Loucy (cell line): ENCODE measurements at regions not wholly inside any gene's neighbourhood (a gene's known extent, or its start where the extent isn't known, plus 50 kb on each side); places are given as distances from the start of the nearest gene placed in this dataset.

ENCODE experiments used
- H2AFZ ChIP-seq: fragments of 200-600 bp; sonication (generic); 2 replicates; pipeline ENCODE4 v1.6.0; 2016; ENCODE audit warnings: antibody characterized with exemption, mild to moderate bottlenecking, low read length, moderate library complexity
- H3F3A ChIP-seq: fragments of 200-600 bp; 2 replicates; pipeline ENCODE4 v1.6.0; 2016; ENCODE audit warnings: antibody characterized with exemption, low read depth, mild to moderate bottlenecking
- H3K27me3 ChIP-seq: fragments of 200-600 bp; sonication (generic); 2 replicates; pipeline ENCODE4 v1.6.1; 2014; ENCODE audit warnings: low read length, mild to moderate bottlenecking; ENCODE audit not compliant: insufficient read depth, poor library complexity, severe bottlenecking
- H3K36me3 ChIP-seq: fragments of 200-600 bp; sonication (generic); 2 replicates; pipeline ENCODE4 v1.6.1; 2016; ENCODE audit warnings: low read length; ENCODE audit not compliant: insufficient read depth
- H3K4me1 ChIP-seq: fragments of 200-600 bp; sonication (generic); 2 replicates; pipeline ENCODE4 v1.5.1; 2014; ENCODE audit warnings: low read length, mild to moderate bottlenecking; ENCODE audit not compliant: insufficient read depth, poor library complexity, severe bottlenecking
- H3K4me2 ChIP-seq: fragments of 200-600 bp; sonication (generic); 2 replicates; pipeline ENCODE4 v1.6.0; 2014; ENCODE audit warnings: antibody characterized with exemption, low read length, low read depth, mild to moderate bottlenecking; ENCODE audit not compliant: poor library complexity, severe bottlenecking
- H3K4me3 ChIP-seq: fragments of 200-600 bp; sonication (generic); 2 replicates; pipeline ENCODE4 v1.5.1; 2014; ENCODE audit warnings: low read length, mild to moderate bottlenecking, mixed read lengths; ENCODE audit not compliant: poor library complexity, severe bottlenecking
- H3K79me2 ChIP-seq: fragments of 200-600 bp; sonication (generic); 2 replicates; pipeline ENCODE4 v1.6.1; 2014; ENCODE audit warnings: low read length; ENCODE audit not compliant: insufficient read depth
- H3K9ac ChIP-seq: fragments of 200-600 bp; sonication (generic); 2 replicates; pipeline ENCODE4 v1.6.0; 2014; ENCODE audit warnings: mild to moderate bottlenecking, low read depth, low read length, moderate library complexity; ENCODE audit not compliant: poor library complexity, severe bottlenecking
- H3K9me2 ChIP-seq: fragments of 200-600 bp; sonication (generic); replicated peaks from 2 replicates; pipeline ENCODE4 v1.6.1; 2016; ENCODE audit warnings: low read depth, low read length, mixed read lengths
- H3K9me3 ChIP-seq: fragments of 200-600 bp; sonication (generic); 2 replicates; pipeline ENCODE4 v1.6.1; 2014; ENCODE audit warnings: mild to moderate bottlenecking, antibody characterized with exemption, low read length, low read depth; ENCODE audit not compliant: insufficient read depth
- H4K20me1 ChIP-seq: fragments of 200-600 bp; sonication (generic); 2 replicates; pipeline ENCODE4 v1.6.0; 2014; ENCODE audit warnings: antibody characterized with exemption, low read length, mild to moderate bottlenecking; ENCODE audit not compliant: insufficient read depth, poor library complexity, severe bottlenecking
- CTCF ChIP-seq: fragments of 200-600 bp; sonication (generic); conservative IDR thresholded peaks from 2 replicates; pipeline ENCODE4 v1.5.1; 2014; ENCODE audit warnings: mild to moderate bottlenecking, antibody characterized with exemption, low read length
- EZH2phosphoT487 ChIP-seq: fragments of 200-600 bp; IDR thresholded peaks from 2 replicates; pipeline ENCODE4 v1.6.1; 2018; ENCODE audit warnings: antibody characterized with exemption, mild to moderate bottlenecking, moderate library complexity, borderline replicate concordance

GRCh38 chr15:87228460-87228859 is 1028.1 kb downstream of the NTRK3 start:
- Histone ChIP-seq H3K9me3 (no peaks in the 10 kb centered on the region), H3K4me1 (no peaks in the 10 kb centered on the region), H3K36me3 (no peaks in the 10 kb centered on the region), H3K27me3 (no peaks in the 10 kb centered on the region), H3K9me2 (no peaks in the 10 kb centered on the region), H3K4me2 (no peak overlapping the region), H4K20me1 (no peaks in the 10 kb centered on the region), H3F3A (no peaks in the 10 kb centered on the region), H2AFZ (no peak overlapping the region), H3K4me3 (no peak overlapping the region), H3K9ac (no peak overlapping the region), H3K79me2 (no peaks in the 10 kb centered on the region)
- TF ChIP-seq CTCF (no peak), EZH2phosphoT487 (no peak)

- Histone ChIP-seq H4K20me1 (no peaks in the 10 kb centered on the region), H3K9me3 (no peaks in the 10 kb centered on the region), H3F3A (no peaks in the 10 kb centered on the region), H3K9ac (no peak overlapping the region), H3K36me3 (no peaks in the 10 kb centered on the region), H3K9me2 (no peaks in the 10 kb centered on the region), H3K4me2 (no peak overlapping the region), H3K79me2 (no peaks in the 10 kb centered on the region), H3K27me3 (no peaks in the 10 kb centered on the region), H3K4me1 (no peaks in the 10 kb centered on the region), H2AFZ (no peak overlapping the region), H3K4me3 (no peak overlapping the region)
- no peak for TF ChIP-seq CTCF
- TF ChIP-seq EZH2phosphoT487: no peak
Measured at GRCh38 chr15:87227846-87228245, 1028.7 kb downstream of the NTRK3 start.

GRCh38 chr15:87225436-87225835 is 1031.1 kb downstream of the NTRK3 start:
- no peaks in the 10 kb centered on the region for H3K79me2 ChIP-seq
- H3K4me3 ChIP-seq: no peak overlapping the region
- H4K20me1 ChIP-seq: no peaks in the 10 kb centered on the region
- H3K9ac ChIP-seq: no peak overlapping the region
- no peaks in the 10 kb centered on the region for H3K9me3 ChIP-seq
- no peaks in the 10 kb centered on the region for H3F3A ChIP-seq
- TF ChIP-seq CTCF: no peak
- TF ChIP-seq EZH2phosphoT487: no peak
- H3K36me3 ChIP-seq: no peaks in the 10 kb centered on the region
- no peak overlapping the region for H2AFZ ChIP-seq
- H3K9me2 ChIP-seq: no peaks in the 10 kb centered on the region
- no peaks in the 10 kb centered on the region for H3K4me1 ChIP-seq
- no peak overlapping the region for H3K4me2 ChIP-seq
- H3K27me3 ChIP-seq: no peaks in the 10 kb centered on the region
